Vagina (tissue), 2 donors: ENCODE measurements at regions not wholly inside any gene's neighbourhood (a gene's known extent, or its start where the extent isn't known, plus 50 kb on each side); places are given as distances from the start of the nearest gene placed in this dataset.
A peak's percentile ranks its signal among the peaks of the same experiment; 100 is the strongest.

Experiments
- DNase-seq, 2 donors: peaks; one replicate each; pipeline ENCODE4 v3.0.0-alpha.2; 2017; ENCODE audit errors: extremely low spot score in 2 of 2
- H3K27ac ChIP-seq: fragments of 200-600 bp; sonication (generic); one replicate; pipeline ENCODE4 v1.5.1; 2019
- H3K27me3 ChIP-seq: fragments of 200-600 bp; sonication (generic); one replicate; pipeline ENCODE4 v1.5.1; 2019
- H3K36me3 ChIP-seq, 2 donors: fragments of 200-600 bp; sonication (generic); one replicate each; pipeline ENCODE4 v1.5.1; 2017 to 2019
- H3K4me1 ChIP-seq: fragments of 200-600 bp; sonication (generic); one replicate; pipeline ENCODE4 v1.5.1; 2019
- H3K4me3 ChIP-seq, 2 donors: fragments of 200-600 bp; sonication (generic); 1 replicate in 1 of 2; 2 replicates in 1 of 2; pipeline ENCODE4 v1.5.1; 2016 to 2019
- H3K9me3 ChIP-seq: fragments of 200-600 bp; sonication (generic); one replicate; pipeline ENCODE4 v1.5.1; 2019
- CTCF ChIP-seq, 3 experiments: fragments of 450-650 bp in 2 of 3; fragments of 200-600 bp in 1 of 3; sonication (generic) in 1 of 3; IDR thresholded peaks; one replicate each; pipeline ENCODE4 v1.5.1; 2017 to 2019; ENCODE audit warnings: antibody characterized with exemption in 3 of 3, mild to moderate bottlenecking in 2 of 3, moderate library complexity in 2 of 3
- POLR2A ChIP-seq, 2 donors: fragments of 450-650 bp; IDR thresholded peaks; one replicate each; pipeline ENCODE4 v1.6.1; 2017; ENCODE audit warnings: antibody characterized with exemption in 2 of 2, mild to moderate bottlenecking in 2 of 2, moderate library complexity in 2 of 2
- POLR2AphosphoS5 ChIP-seq, 2 donors: sonication (generic); formaldehyde crosslinking; IDR thresholded peaks; one replicate each; pipeline ENCODE4 v1.9.0; 2017; ENCODE audit warnings: antibody characterized with exemption in 2 of 2, mild to moderate bottlenecking in 2 of 2, low read depth in 1 of 2; ENCODE audit not compliant: insufficient read depth in 1 of 2
- intact Hi-C: fragments of 100-400 bp; cut with DNase I; formaldehyde crosslinking; loops from one replicate; pipeline ENCODE4 v1.15.1; 2023

GRCh38 chr5:104178829-104179456 is 616.4 kb upstream of the NUDT12 start:
- no peak overlapping the region for H3K27ac ChIP-seq
- no peaks in the 10 kb centered on the region for H3K27me3 ChIP-seq
- H3K36me3 ChIP-seq, result no peaks in the 10 kb centered on the region
- no peak overlapping the region for H3K4me3 ChIP-seq
- TF ChIP-seq POLR2AphosphoS5 (IDR thresholded peaks at IDR 0.05; ENCODE audit: insufficient read depth in 1 of 2, low read depth in 1 of 2), result no peak
- TF ChIP-seq CTCF (IDR thresholded peaks at IDR 0.05), result peak in 2 of 3 experiments; percentile 11 to 21
- no peak for TF ChIP-seq POLR2A (IDR thresholded peaks at IDR 0.05)
- no peaks in the 10 kb centered on the region for H3K4me1 ChIP-seq
- no peaks in the 10 kb centered on the region for H3K9me3 ChIP-seq
- intact Hi-C loops, result no loop called here
- DNase-seq, result no peak

- Histone ChIP-seq H3K9me3 (no peaks in the 10 kb centered on the region), H3K27ac (no peak overlapping the region), H3K4me3 (no peak overlapping the region), H3K27me3 (no peaks in the 10 kb centered on the region), H3K4me1 (no peaks in the 10 kb centered on the region), H3K36me3 (no peaks in the 10 kb centered on the region)
- TF ChIP-seq CTCF (IDR thresholded peaks at IDR 0.05) (no peak), POLR2A (IDR thresholded peaks at IDR 0.05) (no peak), POLR2AphosphoS5 (IDR thresholded peaks at IDR 0.05; ENCODE audit: insufficient read depth in 1 of 2, low read depth in 1 of 2) (no peak)
- no peak for DNase-seq
- intact Hi-C loops, result no loop called here
These were observed 615.5 kb upstream of the NUDT12 start for GRCh38 chr5:104178066-104178465.

- no peaks in the 10 kb centered on the region for H3K9me3 ChIP-seq
- H3K27ac ChIP-seq, result no peak overlapping the region
- no peaks in the 10 kb centered on the region for H3K4me1 ChIP-seq
- no peaks in the 10 kb centered on the region for H3K36me3 ChIP-seq
- intact Hi-C loops, result no loop called here
- H3K27me3 ChIP-seq, result no peaks in the 10 kb centered on the region
- DNase-seq, result no peak
- H3K4me3 ChIP-seq, result no peak overlapping the region
- TF ChIP-seq CTCF (IDR thresholded peaks at IDR 0.05), result no peak
- no peak for TF ChIP-seq POLR2A (IDR thresholded peaks at IDR 0.05)
- no peak for TF ChIP-seq POLR2AphosphoS5 (IDR thresholded peaks at IDR 0.05; ENCODE audit: insufficient read depth in 1 of 2, low read depth in 1 of 2)
These were observed 615.1 kb upstream of the NUDT12 start for GRCh38 chr5:104177651-104178050.

GRCh38 chr5:104172976-104173375 is 610.4 kb upstream of the NUDT12 start:
- Histone ChIP-seq H3K9me3 (no peaks in the 10 kb centered on the region), H3K27me3 (no peaks in the 10 kb centered on the region), H3K27ac (no peak overlapping the region), H3K4me1 (no peaks in the 10 kb centered on the region), H3K4me3 (no peak overlapping the region), H3K36me3 (no peaks in the 10 kb centered on the region)
- intact Hi-C loops, result no loop called here
- TF ChIP-seq POLR2AphosphoS5 (IDR thresholded peaks at IDR 0.05; ENCODE audit: insufficient read depth in 1 of 2, low read depth in 1 of 2) (no peak), POLR2A (IDR thresholded peaks at IDR 0.05) (no peak), CTCF (IDR thresholded peaks at IDR 0.05) (no peak)
- DNase-seq, result no peak

GRCh38 chr5:104171958-104172690 is 609.5 kb upstream of the NUDT12 start:
- no peak overlapping the region for H3K27ac ChIP-seq
- H3K27me3 ChIP-seq, result no peaks in the 10 kb centered on the region
- no peaks in the 10 kb centered on the region for H3K4me1 ChIP-seq
- H3K36me3 ChIP-seq, result no peaks in the 10 kb centered on the region
- intact Hi-C loops, result no loop called here
- TF ChIP-seq POLR2A (IDR thresholded peaks at IDR 0.05), result no peak
- TF ChIP-seq POLR2AphosphoS5 (IDR thresholded peaks at IDR 0.05; ENCODE audit: insufficient read depth in 1 of 2, low read depth in 1 of 2), result no peak
- TF ChIP-seq CTCF (IDR thresholded peaks at IDR 0.05), result no peak
- no peak for DNase-seq
- H3K4me3 ChIP-seq, result no peak overlapping the region
- H3K9me3 ChIP-seq, result no peaks in the 10 kb centered on the region
